Pancreas (tissue), 10 donors: ENCODE measurements at regions not wholly inside any gene's neighbourhood (a gene's known extent, or its start where the extent isn't known, plus 50 kb on each side); places are given as distances from the start of the nearest gene placed in this dataset.

Experiments used
- ATAC-seq, 4 donors: fragments of 200-7000 bp; cut with Tn5 transposase; one replicate each; pipeline versions ENCODE4 v1.8.0 to v1.9.1; 2020; ENCODE audit warnings: mild to moderate bottlenecking in 4 of 4, moderate library complexity in 4 of 4
- DNase-seq, 6 donors: peaks; one replicate each; pipeline ENCODE4 v3.0.0-alpha.2; 2020
- FAIRE-seq: peaks from 2 replicates; lab custom pipeline; 2012; peaks lifted over from hg19 to GRCh38; lab: Jason Lieb, UNC
- H3K27ac ChIP-seq, 4 donors: fragments of 200-600 bp; sonication (generic); 1 replicate in 3 of 4; 2 replicates in 1 of 4; pipeline versions ENCODE4 v1.5.0 to v1.8.0; 2020
- H3K27me3 ChIP-seq, 4 donors: fragments of 200-600 bp; one replicate each; pipeline ENCODE4 v1.8.0; 2021
- H3K36me3 ChIP-seq, 3 donors: fragments of 200-600 bp; sonication (generic) in 1 of 3; one replicate each; pipeline versions ENCODE4 v1.5.0 to v1.8.0; 2020 to 2021
- H3K4me1 ChIP-seq, 3 donors: fragments of 200-600 bp; one replicate each; pipeline ENCODE4 v1.8.0; 2021
- H3K4me3 ChIP-seq, 4 donors: fragments of 200-600 bp; sonication (generic) in 2 of 4; one replicate each; pipeline versions ENCODE4 v1.5.0 to v1.8.0; 2020 to 2021
- H3K9me3 ChIP-seq, 4 donors: fragments of 200-600 bp; one replicate each; pipeline ENCODE4 v1.8.0; 2021
- CTCF ChIP-seq, 4 donors: fragments of 200-600 bp; sonication (generic) in 3 of 4; IDR thresholded peaks; one replicate each; pipeline versions ENCODE4 v1.5.0 to v1.8.0; 2021; ENCODE audit warnings: antibody characterized with exemption in 4 of 4
- WGBS, 2 donors: extraction: QIAGEN DNeasy Blood & Tissue Kit; methylation state at CpG; one replicate each; pipeline ENCODE4 v1.1.7; 2013; 5-methylcytosine and 5-hydroxymethylcytosine counted together
- intact Hi-C, 3 donors: fragments of 100-400 bp; cut with DNase I; formaldehyde crosslinking; loops; one replicate each; pipeline versions ENCODE4 v1.11.1 to v1.14.2; 2022
- donor health status: healthy with polysubstance abuse.
- donor health status: DM: no; HTN: no; CAD: no; lungs with moderate emphysema.
- donor health status: DM: no; HTN: no; CAD: no.
- donor health status: control.
- donor health status: control.
- donor health status: Bipolar disorder and iron deficiency.
- donor health status: DM: yes; HTN: yes; CAD: no.
- donor health status: DM: no; HTN: no; CAD: no.
- donor health status: DM: no; HTN: no; CAD: no.
- donor health status: DM: yes; HTN: yes; CAD: no.

- no peak for TF ChIP-seq CTCF (IDR thresholded peaks at IDR 0.05)
- no peak overlapping the region for H3K4me3 ChIP-seq
- intact Hi-C loops, result no loop called here
- FAIRE-seq (no peak), ATAC-seq (peak in 3 of 4 donors; percentile 52 to 65 (median 53)), DNase-seq (peak in 2 of 6 donors; percentile 21 to 23)
- H3K27me3 ChIP-seq, result no peaks in the 10 kb centered on the region
- H3K9me3 ChIP-seq, result no peaks in the 10 kb centered on the region
- no peaks in the 10 kb centered on the region for H3K36me3 ChIP-seq
- H3K4me1 ChIP-seq, result peaks cover 0 to 9% (median 0%) of the 10 kb centered on the region in 3 donors
- 58 to 70% methylated on average over 4 of the region's 4 CpGs for WGBS, 2 donors
- H3K27ac ChIP-seq, result no peak overlapping the region
These were observed 64.2 kb upstream of the STK32A start for GRCh38 chr5:147170603-147171002.

DNA sequence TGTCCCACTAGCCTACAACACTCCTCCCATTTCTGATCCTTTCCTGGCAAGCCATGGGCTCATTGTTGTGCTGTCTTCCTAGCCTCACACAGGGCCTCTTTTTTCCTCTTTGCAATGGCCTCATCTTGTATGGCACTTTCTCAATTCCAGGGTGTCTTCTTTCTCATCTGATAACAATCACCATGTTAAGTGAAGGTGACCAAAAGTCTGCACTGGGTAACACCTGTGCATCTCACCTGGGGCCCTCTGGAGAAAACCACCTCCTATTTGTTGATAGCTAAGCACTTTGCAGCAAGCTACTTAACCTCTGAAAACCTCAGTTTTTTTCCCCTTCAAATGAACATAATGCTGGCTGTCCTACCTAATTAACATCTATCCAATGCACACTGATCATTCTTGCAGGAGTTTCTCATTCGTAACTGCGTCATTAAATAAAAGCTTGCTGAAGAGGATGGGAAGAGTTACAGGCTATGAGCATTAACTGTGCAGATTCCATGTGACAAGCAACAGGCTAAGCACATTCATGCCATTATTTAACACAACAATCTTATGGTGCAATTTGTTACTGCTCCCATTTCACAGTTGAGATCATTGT is 60.1 kb upstream of the STK32A start:
- no peak for FAIRE-seq
- 85 to 98% methylated on average over 2 of the region's 2 CpGs for WGBS, 2 donors
- no peaks in the 10 kb centered on the region for H3K27me3 ChIP-seq
- no peak for DNase-seq
- TF ChIP-seq CTCF (IDR thresholded peaks at IDR 0.05), result no peak
- intact Hi-C loops, result no loop called here
- H3K36me3 ChIP-seq, result no peaks in the 10 kb centered on the region
- no peak for ATAC-seq
- H3K4me1 ChIP-seq, result peaks cover 0 to 7% (median 0%) of the 10 kb centered on the region in 3 donors
- H3K4me3 ChIP-seq, result no peak overlapping the region
- no peaks in the 10 kb centered on the region for H3K9me3 ChIP-seq
- H3K27ac ChIP-seq, result no peak overlapping the region

GRCh38 chr5:147175516-147176097 is 59.2 kb upstream of the STK32A start:
- whole genome bisulfite sequencing, 2 donors, result 54 to 57% methylated on average over 2 of the region's 2 CpGs

GRCh38 chr5:147176422-147176821 is 58.4 kb upstream of the STK32A start:
- peak; percentile 40 to 79 (median 64) for ATAC-seq
- H3K36me3 ChIP-seq, result no peaks in the 10 kb centered on the region
- no peak for DNase-seq
- no peaks in the 10 kb centered on the region for H3K27me3 ChIP-seq
- intact Hi-C loops, result no loop called here
- no peak overlapping the region for H3K4me3 ChIP-seq
- H3K4me1 ChIP-seq, result peaks cover 0 to 4% (median 0%) of the 10 kb centered on the region in 3 donors
- peak overlapping the region in 2 of 4 donors; percentile 38 to 49 for H3K27ac ChIP-seq
- H3K9me3 ChIP-seq, result no peaks in the 10 kb centered on the region
- TF ChIP-seq CTCF (IDR thresholded peaks at IDR 0.05), result no peak
- 64 to 69% methylated on average over 4 of the region's 4 CpGs for WGBS, 2 donors
- FAIRE-seq, result no peak

More at GRCh38 chr5:147175516-147176097, 59.2 kb upstream of the STK32A start:
- ATAC-seq (peak in 2 of 4 donors; percentile 33 to 46), FAIRE-seq (no peak), DNase-seq (no peak)
- Histone ChIP-seq H3K4me1 (peaks cover 0 to 4% (median 0%) of the 10 kb centered on the region in 3 donors), H3K36me3 (no peaks in the 10 kb centered on the region), H3K27ac (peak overlapping the region in 2 of 4 donors; percentile 38 to 49), H3K27me3 (no peaks in the 10 kb centered on the region), H3K4me3 (no peak overlapping the region), H3K9me3 (no peaks in the 10 kb centered on the region)
- no peak for TF ChIP-seq CTCF (IDR thresholded peaks at IDR 0.05)
- intact Hi-C loops, result no loop called here
